Activated CD8-positive, alpha-beta T cell treated with anti-CD3 and anti-CD28 coated beads, Interleukin-2, amount 10 ng/mL, durations not matched to agents 7 days and 5 days (primary cell): ENCODE measurements at regions not wholly inside any gene's neighbourhood (a gene's known extent, or its start where the extent isn't known, plus 50 kb on each side); places are given as distances from the start of the nearest gene placed in this dataset.

Source experiments
- ATAC-seq: fragments of 150-1000 bp; cut with Tn5 transposase; one replicate; pipeline ENCODE4 v1.10.0; 2021; ENCODE audit warnings: moderate library complexity
- CTCF ChIA-PET: fragments of 350-600 bp; sonication (Branson Sonifier 250); formaldehyde crosslinking; loops from one replicate; lab custom pipeline; 2021; ENCODE audit warnings: antibody characterized with exemption; lab: Charles Lee
- POLR2A ChIA-PET: fragments of 350-600 bp; sonication (Branson Sonifier 250); formaldehyde crosslinking; loops from one replicate; lab custom pipeline; 2021; ENCODE audit warnings: antibody characterized with exemption; lab: Charles Lee
- DNase-seq: peaks from one replicate; pipeline ENCODE4 v3.0.0-alpha.2; 2020
- H3K27ac Mint-ChIP-seq: one replicate; pipeline ENCODE4 v1.8.0; 2021; ENCODE audit warnings: mild to moderate bottlenecking, mixed read lengths
- H3K27me3 Mint-ChIP-seq: one replicate; pipeline ENCODE4 v1.8.0; 2021; ENCODE audit warnings: low read depth, mixed read lengths
- H3K36me3 Mint-ChIP-seq: one replicate; pipeline ENCODE4 v1.8.0; 2021; ENCODE audit warnings: low read depth, mixed read lengths
- H3K4me1 Mint-ChIP-seq: one replicate; pipeline ENCODE4 v1.8.0; 2021; ENCODE audit warnings: low read depth, mixed read lengths
- H3K4me3 Mint-ChIP-seq: one replicate; pipeline ENCODE4 v1.8.0; 2021; ENCODE audit warnings: mild to moderate bottlenecking, mixed read lengths
- H3K9me3 Mint-ChIP-seq: one replicate; pipeline ENCODE4 v1.8.0; 2022; ENCODE audit warnings: mixed read lengths; ENCODE audit not compliant: insufficient read depth

DNA sequence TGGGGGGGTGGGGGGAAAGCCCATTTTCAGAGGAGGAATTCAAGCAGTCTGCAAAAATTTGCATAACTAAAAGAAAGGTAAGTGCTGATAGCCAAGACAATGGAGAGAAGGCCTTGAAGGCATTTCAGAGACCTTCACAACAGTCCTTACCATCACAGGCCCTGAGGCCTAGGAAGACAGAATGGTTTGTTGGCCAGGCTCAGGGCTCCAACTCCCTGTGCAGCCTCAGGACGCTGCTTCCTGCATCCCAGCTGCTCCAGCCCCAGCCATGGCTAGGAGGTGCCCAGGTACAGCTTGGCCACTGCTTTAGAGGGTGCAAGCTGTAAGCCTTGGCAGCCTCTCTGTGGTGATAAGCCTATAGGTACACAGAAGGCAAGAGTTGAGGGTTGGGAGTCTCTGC, 571.6 kb downstream of the MATN1 start:
- H3K9me3 Mint-ChIP-seq: no peaks in the 10 kb centered on the region
- H3K27me3 Mint-ChIP-seq: peaks cover 2% of the 10 kb centered on the region
- no peak for ATAC-seq
- DNase-seq: no peak
- ChIA-PET POLR2A (no interaction called here), CTCF (no interaction called here)
- H3K4me3 Mint-ChIP-seq: no peak overlapping the region
- H3K27ac Mint-ChIP-seq: no peak overlapping the region
- H3K36me3 Mint-ChIP-seq: no peaks in the 10 kb centered on the region
- no peaks in the 10 kb centered on the region for H3K4me1 Mint-ChIP-seq

DNA sequence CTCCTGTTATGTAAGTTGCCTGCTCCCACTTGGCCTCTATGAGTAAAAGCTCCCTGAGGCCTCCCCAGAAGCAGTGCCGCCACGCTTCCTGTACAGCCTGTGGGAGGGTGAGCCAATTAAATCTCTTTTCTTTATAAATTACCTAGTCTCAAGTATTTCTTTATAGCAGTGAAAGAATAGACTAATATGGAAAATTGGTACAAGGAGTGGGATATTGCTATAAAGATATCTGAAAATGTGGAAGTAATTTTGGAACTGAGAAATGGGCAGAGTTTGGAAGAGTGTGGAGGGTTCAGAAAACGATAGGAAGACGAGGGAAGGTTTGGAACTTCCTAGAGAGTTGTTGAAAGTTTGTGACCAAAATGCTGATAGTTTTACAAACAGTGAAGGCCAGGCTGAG, 572.3 kb downstream of the MATN1 start:
- H3K9me3 Mint-ChIP-seq: no peaks in the 10 kb centered on the region
- POLR2A ChIA-PET: no interaction called here

DNA sequence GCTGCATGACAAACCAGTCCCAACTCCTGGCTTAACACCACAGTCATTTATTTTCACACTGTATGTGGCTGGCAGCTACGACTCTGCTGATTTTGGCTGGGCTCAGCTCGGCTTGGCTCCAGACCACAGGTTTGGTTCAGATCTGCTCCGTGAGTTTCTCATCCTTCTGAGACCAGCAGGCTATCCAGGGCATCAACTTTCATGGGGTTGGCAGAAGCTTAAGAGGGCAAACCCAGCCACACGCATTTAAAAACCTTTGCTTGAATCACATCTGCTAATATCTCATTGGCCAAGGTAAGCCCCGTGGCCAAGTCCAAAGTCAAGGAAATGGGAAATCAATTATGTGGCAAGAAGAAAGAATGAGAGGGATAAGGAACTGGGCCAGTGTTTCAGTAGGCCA, 574.2 kb downstream of the MATN1 start:
- Mint-ChIP-seq H3K27ac (no peak overlapping the region), H3K36me3 (no peaks in the 10 kb centered on the region), H3K27me3 (peaks cover 6% of the 10 kb centered on the region), H3K9me3 (no peaks in the 10 kb centered on the region), H3K4me1 (no peaks in the 10 kb centered on the region), H3K4me3 (no peak overlapping the region)
- ChIA-PET CTCF (no interaction called here), POLR2A (no interaction called here)
- DNase-seq: no peak
- no peak for ATAC-seq

More for the DNA sequence above, 572.3 kb downstream of the MATN1 start:
- H3K4me1 Mint-ChIP-seq: no peaks in the 10 kb centered on the region
- DNase-seq (no peak), ATAC-seq (no peak)
- CTCF ChIA-PET: interaction anchor here (1.0 kb wide), 1 partner anchor 230 kb away, joined by 3 read pairs; no protein-coding TSS in a partner anchor
- no peak overlapping the region for H3K27ac Mint-ChIP-seq
- H3K27me3 Mint-ChIP-seq: peaks cover 2% of the 10 kb centered on the region
- H3K36me3 Mint-ChIP-seq: no peaks in the 10 kb centered on the region
- H3K4me3 Mint-ChIP-seq: no peak overlapping the region

GRCh38 chr1:30148676-30149075, 574.7 kb downstream of the MATN1 start:
- no peak overlapping the region for H3K27ac Mint-ChIP-seq
- ChIA-PET CTCF (no interaction called here), POLR2A (no interaction called here)
- DNase-seq: no peak
- H3K27me3 Mint-ChIP-seq: peaks cover 6% of the 10 kb centered on the region
- ATAC-seq: no peak
- H3K36me3 Mint-ChIP-seq: no peaks in the 10 kb centered on the region
- no peaks in the 10 kb centered on the region for H3K4me1 Mint-ChIP-seq
- no peaks in the 10 kb centered on the region for H3K9me3 Mint-ChIP-seq
- no peak overlapping the region for H3K4me3 Mint-ChIP-seq

DNA sequence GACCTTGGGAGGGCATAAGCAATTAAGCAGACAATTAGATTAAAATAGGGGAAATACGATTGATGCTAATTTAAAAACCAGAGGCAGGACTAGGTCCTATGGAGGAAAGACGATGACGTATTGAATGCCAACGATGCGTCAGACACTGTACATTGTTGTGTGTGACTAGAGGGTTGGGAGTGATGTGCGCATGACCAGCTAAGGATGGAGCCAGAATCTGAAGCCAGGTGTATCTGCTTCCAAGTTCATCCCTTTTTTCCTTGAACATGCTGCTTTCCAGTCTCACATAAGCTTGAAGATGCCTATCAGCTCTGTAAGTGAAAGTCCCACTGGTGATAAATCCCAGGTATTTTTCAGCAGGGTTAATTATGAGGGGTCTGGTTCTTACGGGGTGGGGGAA, 576.2 kb downstream of the MATN1 start:
- Mint-ChIP-seq H3K4me1 (no peaks in the 10 kb centered on the region), H3K27ac (no peak overlapping the region), H3K27me3 (peaks cover 4% of the 10 kb centered on the region), H3K4me3 (no peak overlapping the region), H3K9me3 (no peaks in the 10 kb centered on the region), H3K36me3 (no peaks in the 10 kb centered on the region)
- no peak for DNase-seq
- ChIA-PET POLR2A (no interaction called here), CTCF (no interaction called here)
- no peak for ATAC-seq

DNA sequence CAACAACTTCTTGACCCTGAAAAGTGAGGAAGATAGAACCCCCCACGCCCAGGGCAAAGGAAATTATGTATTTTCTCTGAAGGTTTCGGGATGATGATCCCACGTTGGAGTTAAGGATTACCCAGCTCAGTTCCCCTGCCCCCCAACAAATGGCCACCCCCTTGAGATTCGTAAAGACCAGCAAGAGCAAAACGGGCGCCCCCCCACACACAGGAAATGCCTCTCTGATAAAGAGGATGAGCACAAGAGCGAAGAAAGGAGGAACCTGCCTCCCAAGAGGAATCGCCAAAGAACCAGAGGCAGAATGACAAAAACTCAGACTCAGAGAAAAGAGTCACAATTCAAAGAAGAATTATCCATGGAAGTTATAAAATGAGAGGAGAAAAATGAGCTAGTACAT, 576.9 kb downstream of the MATN1 start:
- ATAC-seq (no peak), DNase-seq (no peak)
- no peaks in the 10 kb centered on the region for H3K9me3 Mint-ChIP-seq
- no peaks in the 10 kb centered on the region for H3K4me1 Mint-ChIP-seq
- H3K27ac Mint-ChIP-seq: no peak overlapping the region
- ChIA-PET CTCF (no interaction called here), POLR2A (no interaction called here)
- H3K4me3 Mint-ChIP-seq: no peak overlapping the region
- no peaks in the 10 kb centered on the region for H3K36me3 Mint-ChIP-seq
- H3K27me3 Mint-ChIP-seq: peaks cover 4% of the 10 kb centered on the region

DNA sequence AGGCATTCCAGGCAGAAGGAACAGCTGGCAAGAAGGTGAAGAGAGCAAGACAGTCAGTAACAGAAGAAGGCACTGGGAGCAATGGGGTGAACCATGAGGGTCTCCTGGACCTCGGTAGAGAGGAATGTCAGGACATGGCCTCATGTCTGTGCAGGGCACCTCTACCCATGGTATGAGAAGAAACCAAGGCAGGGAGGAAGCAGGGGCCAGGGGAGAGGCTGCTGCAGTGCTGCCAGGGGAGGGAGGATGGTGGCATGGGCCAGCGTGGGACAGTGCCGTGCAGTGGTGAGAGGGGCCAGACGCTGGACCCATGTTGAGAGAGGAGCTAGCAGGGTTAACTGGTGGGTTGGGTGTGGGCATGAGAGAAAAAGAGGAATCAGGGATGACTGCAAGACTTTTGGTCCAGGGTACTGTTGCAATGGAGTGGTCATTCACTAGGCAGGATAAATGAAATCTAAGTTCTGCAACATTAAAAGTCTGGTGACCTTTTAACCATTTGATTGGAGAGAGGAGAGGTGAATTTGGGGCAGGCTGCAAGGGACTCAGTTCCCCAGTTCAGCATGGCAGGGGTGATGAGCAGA, 577.6 kb downstream of the MATN1 start:
- H3K4me1 Mint-ChIP-seq: no peaks in the 10 kb centered on the region
- no peaks in the 10 kb centered on the region for H3K36me3 Mint-ChIP-seq
- ATAC-seq (no peak), DNase-seq (no peak)
- H3K27me3 Mint-ChIP-seq: peaks cover 4% of the 10 kb centered on the region
- H3K27ac Mint-ChIP-seq: no peak overlapping the region
- H3K4me3 Mint-ChIP-seq: no peak overlapping the region
- ChIA-PET POLR2A (no interaction called here), CTCF (no interaction called here)
- H3K9me3 Mint-ChIP-seq: no peaks in the 10 kb centered on the region

DNA sequence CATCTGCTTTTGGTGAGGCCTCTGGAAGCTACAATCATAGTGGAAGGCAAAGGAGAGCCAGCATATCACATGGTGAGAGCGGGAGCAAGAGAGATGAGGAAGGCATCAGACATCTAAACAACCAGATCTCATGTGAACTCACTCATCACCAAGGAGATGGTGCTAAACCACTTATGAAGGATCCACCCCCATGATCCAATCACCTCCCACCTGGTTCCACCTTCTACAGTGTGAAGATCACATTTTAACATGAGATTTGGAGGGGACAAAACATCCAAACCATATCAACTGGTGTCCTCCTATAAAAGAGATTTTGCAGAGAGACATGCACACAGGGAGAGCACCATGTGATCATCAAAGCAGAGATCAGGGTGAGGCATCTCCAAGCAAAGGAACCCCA, 578.6 kb downstream of the MATN1 start:
- Mint-ChIP-seq H3K9me3 (no peaks in the 10 kb centered on the region), H3K27me3 (peaks cover 4% of the 10 kb centered on the region)
- CTCF ChIA-PET: no interaction called here

DNA sequence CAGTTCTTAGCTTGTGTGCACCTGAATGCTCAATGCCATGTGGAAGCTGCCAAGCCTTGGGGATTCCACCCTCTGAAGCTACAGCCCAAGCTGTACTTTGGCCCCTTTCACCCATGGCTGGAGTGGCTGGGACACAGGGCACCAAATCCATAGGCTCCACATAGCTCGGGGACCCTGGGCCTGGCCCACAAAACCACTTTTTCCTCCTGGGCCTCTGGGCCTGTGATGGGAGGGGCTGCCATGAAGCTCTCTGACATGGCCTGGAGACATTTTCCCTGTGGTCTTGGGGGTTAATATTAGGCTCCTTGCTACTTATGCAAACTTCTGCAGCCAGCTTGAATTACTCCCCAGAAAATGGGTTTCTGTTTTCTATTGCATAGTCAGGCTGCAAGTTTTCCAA, 579.9 kb downstream of the MATN1 start:
- no peak for ATAC-seq
- H3K4me1 Mint-ChIP-seq: no peaks in the 10 kb centered on the region
- no peaks in the 10 kb centered on the region for H3K9me3 Mint-ChIP-seq
- DNase-seq: no peak
- H3K36me3 Mint-ChIP-seq: no peaks in the 10 kb centered on the region
- H3K4me3 Mint-ChIP-seq: no peak overlapping the region
- CTCF ChIA-PET: no interaction called here
- H3K27ac Mint-ChIP-seq: no peak overlapping the region
- H3K27me3 Mint-ChIP-seq: peaks cover 4% of the 10 kb centered on the region
- POLR2A ChIA-PET: no interaction called here

More for the DNA sequence above, 578.6 kb downstream of the MATN1 start:
- ATAC-seq (no peak), DNase-seq (no peak)
- H3K36me3 Mint-ChIP-seq: no peaks in the 10 kb centered on the region
- POLR2A ChIA-PET: no interaction called here
- no peak overlapping the region for H3K27ac Mint-ChIP-seq
- H3K4me1 Mint-ChIP-seq: no peaks in the 10 kb centered on the region
- H3K4me3 Mint-ChIP-seq: no peak overlapping the region

GRCh38 chr1:30140566-30140965, 582.8 kb downstream of the MATN1 start:
- POLR2A ChIA-PET: no interaction called here

GRCh38 chr1:30138891-30139290, 584.5 kb downstream of the MATN1 start:
- POLR2A ChIA-PET: no interaction called here

More at GRCh38 chr1:30140566-30140965, 582.8 kb downstream of the MATN1 start:
- H3K27me3 Mint-ChIP-seq: peaks cover 1% of the 10 kb centered on the region
- ATAC-seq (no peak), DNase-seq (no peak)
- no peaks in the 10 kb centered on the region for H3K9me3 Mint-ChIP-seq
- no peaks in the 10 kb centered on the region for H3K4me1 Mint-ChIP-seq
- CTCF ChIA-PET: no interaction called here
- H3K4me3 Mint-ChIP-seq: no peak overlapping the region
- H3K36me3 Mint-ChIP-seq: no peaks in the 10 kb centered on the region
- H3K27ac Mint-ChIP-seq: no peak overlapping the region

DNA sequence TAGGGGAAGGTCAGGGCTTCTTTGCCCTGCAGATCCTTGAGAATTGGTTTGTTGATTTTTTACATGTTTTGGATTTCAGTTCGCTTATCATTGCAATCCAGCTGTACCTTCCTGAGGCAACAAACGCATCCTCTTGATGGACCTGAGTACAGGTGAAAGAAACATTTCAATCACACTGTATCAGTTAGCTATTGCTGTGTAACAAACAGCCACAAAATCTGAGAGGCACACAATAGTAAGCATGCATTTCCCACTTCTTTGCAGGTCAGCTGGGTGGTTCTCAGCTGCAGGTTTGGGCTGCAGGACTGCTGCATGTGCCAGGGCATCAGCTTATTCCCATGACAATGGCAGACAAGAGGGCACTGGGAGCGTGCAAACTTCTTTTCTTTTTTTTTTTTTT, 586.4 kb downstream of the MATN1 start:
- H3K27ac Mint-ChIP-seq: no peak overlapping the region
- no peak for ATAC-seq
- H3K36me3 Mint-ChIP-seq: no peaks in the 10 kb centered on the region
- no peaks in the 10 kb centered on the region for H3K4me1 Mint-ChIP-seq
- no peak overlapping the region for H3K4me3 Mint-ChIP-seq
- ChIA-PET CTCF (no interaction called here), POLR2A (no interaction called here)
- H3K9me3 Mint-ChIP-seq: no peaks in the 10 kb centered on the region
- no peak for DNase-seq
- H3K27me3 Mint-ChIP-seq: no peaks in the 10 kb centered on the region

More at GRCh38 chr1:30138891-30139290, 584.5 kb downstream of the MATN1 start:
- H3K4me1 Mint-ChIP-seq: no peaks in the 10 kb centered on the region
- no peak overlapping the region for H3K4me3 Mint-ChIP-seq
- no peaks in the 10 kb centered on the region for H3K9me3 Mint-ChIP-seq
- H3K27ac Mint-ChIP-seq: no peak overlapping the region
- no peak for DNase-seq
- H3K27me3 Mint-ChIP-seq: no peaks in the 10 kb centered on the region
- CTCF ChIA-PET: no interaction called here
- ATAC-seq: no peak
- H3K36me3 Mint-ChIP-seq: no peaks in the 10 kb centered on the region

DNA sequence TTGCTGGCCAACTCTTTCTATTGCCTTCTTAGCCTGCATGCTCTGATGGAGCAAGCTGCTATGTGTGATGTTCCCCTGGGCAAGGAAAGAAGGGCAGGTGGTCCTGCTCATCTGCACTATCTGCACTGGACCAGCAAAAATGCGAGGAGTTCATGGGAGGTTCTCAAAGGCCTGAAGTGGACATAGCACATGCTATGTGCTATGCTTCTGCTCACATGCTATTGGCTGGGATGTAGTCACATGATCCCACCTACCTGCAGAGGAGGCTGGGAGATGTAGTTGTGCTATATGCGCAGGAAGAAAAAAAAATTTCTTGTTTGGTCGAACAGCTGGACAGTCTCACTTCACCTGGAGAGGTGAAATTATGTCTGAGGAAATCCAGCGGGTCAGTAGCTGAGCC, 587.7 kb downstream of the MATN1 start:
- H3K36me3 Mint-ChIP-seq: no peaks in the 10 kb centered on the region
- DNase-seq (no peak), ATAC-seq (no peak)
- no peak overlapping the region for H3K27ac Mint-ChIP-seq
- H3K9me3 Mint-ChIP-seq: no peaks in the 10 kb centered on the region
- CTCF ChIA-PET: no interaction called here
- H3K4me1 Mint-ChIP-seq: no peaks in the 10 kb centered on the region
- no peak overlapping the region for H3K4me3 Mint-ChIP-seq
- no peaks in the 10 kb centered on the region for H3K27me3 Mint-ChIP-seq
- POLR2A ChIA-PET: no interaction called here
